DOHH2 (cell line): ENCODE measurements at regions not wholly inside any gene's neighbourhood (a gene's known extent, or its start where the extent isn't known, plus 50 kb on each side); places are given as distances from the start of the nearest gene placed in this dataset.

Experiments
- H3F3A ChIP-seq: fragments of 200-600 bp; sonication (generic), shearing (Covaris generic); 2 replicates; pipeline ENCODE4 v1.6.0; 2016; ENCODE audit warnings: antibody characterized with exemption, mild to moderate bottlenecking; ENCODE audit not compliant: control insufficient read depth, insufficient read depth
- H3K27ac ChIP-seq: fragments of 200-600 bp; sonication (generic); 2 replicates; pipeline ENCODE4 v1.5.1; 2014; ENCODE audit warnings: low read depth, mild to moderate bottlenecking, low read length, moderate library complexity
- H3K27me3 ChIP-seq: fragments of 200-600 bp; sonication (generic); 2 replicates; pipeline ENCODE4 v1.6.1; 2014; ENCODE audit warnings: mild to moderate bottlenecking, low read length, mixed read lengths; ENCODE audit not compliant: control insufficient read depth
- H3K36me3 ChIP-seq: fragments of 200-600 bp; sonication (generic); 2 replicates; pipeline ENCODE4 v1.6.1; 2014; ENCODE audit warnings: mild to moderate bottlenecking, low read length, moderate library complexity, mixed read lengths; ENCODE audit not compliant: control insufficient read depth
- H3K4me1 ChIP-seq: fragments of 200-600 bp; sonication (generic); 2 replicates; pipeline ENCODE4 v1.6.1; 2014; ENCODE audit warnings: mild to moderate bottlenecking, low read length, mixed read lengths; ENCODE audit not compliant: control insufficient read depth
- H3K4me2 ChIP-seq: fragments of 200-600 bp; sonication (generic); 2 replicates; pipeline ENCODE4 v1.6.0; 2014; ENCODE audit warnings: mild to moderate bottlenecking, low read length, moderate library complexity
- H3K4me3 ChIP-seq: fragments of 200-600 bp; sonication (generic); 2 replicates; pipeline ENCODE4 v1.5.1; 2014; ENCODE audit warnings: mild to moderate bottlenecking, low read length, mixed read lengths
- H3K79me2 ChIP-seq: fragments of 200-600 bp; sonication (generic); 2 replicates; pipeline ENCODE4 v1.6.1; 2014; ENCODE audit warnings: mild to moderate bottlenecking, low read length, mixed read lengths; ENCODE audit not compliant: control insufficient read depth
- H3K9me2 ChIP-seq: fragments of 200-600 bp; sonication (generic); replicated peaks from 2 replicates; pipeline ENCODE4 v1.6.1; 2014; ENCODE audit warnings: mild to moderate bottlenecking, low read length, mixed read lengths; ENCODE audit not compliant: control insufficient read depth
- H3K9me3 ChIP-seq: fragments of 200-600 bp; sonication (generic); 2 replicates; pipeline ENCODE4 v1.6.1; 2014; ENCODE audit warnings: antibody characterized with exemption, low read length, mixed read lengths; ENCODE audit not compliant: control insufficient read depth, insufficient read depth
- H4K20me1 ChIP-seq: fragments of 200-600 bp; sonication (generic); 2 replicates; pipeline ENCODE4 v1.6.0; 2014; ENCODE audit warnings: low read depth, mild to moderate bottlenecking, antibody characterized with exemption, low read length, moderate library complexity; ENCODE audit not compliant: control insufficient read depth, insufficient read depth
- EZH2phosphoT487 ChIP-seq: fragments of 200-600 bp; sonication (generic); IDR thresholded peaks from 2 replicates; pipeline ENCODE4 v1.6.1; 2017; ENCODE audit warnings: borderline replicate concordance, mild to moderate bottlenecking, antibody characterized with exemption, low read length, moderate library complexity, mixed read lengths
- TF ChIP-seq, protein P1 (sequence below): fragments of 200-600 bp; sonication (generic); IDR thresholded peaks from one replicate; pipeline ENCODE4 v1.5.1; 2014; ENCODE audit warnings: antibody characterized with exemption, mild to moderate bottlenecking, low read depth, low read length; ENCODE audit not compliant: poor library complexity, severe bottlenecking

DNA sequence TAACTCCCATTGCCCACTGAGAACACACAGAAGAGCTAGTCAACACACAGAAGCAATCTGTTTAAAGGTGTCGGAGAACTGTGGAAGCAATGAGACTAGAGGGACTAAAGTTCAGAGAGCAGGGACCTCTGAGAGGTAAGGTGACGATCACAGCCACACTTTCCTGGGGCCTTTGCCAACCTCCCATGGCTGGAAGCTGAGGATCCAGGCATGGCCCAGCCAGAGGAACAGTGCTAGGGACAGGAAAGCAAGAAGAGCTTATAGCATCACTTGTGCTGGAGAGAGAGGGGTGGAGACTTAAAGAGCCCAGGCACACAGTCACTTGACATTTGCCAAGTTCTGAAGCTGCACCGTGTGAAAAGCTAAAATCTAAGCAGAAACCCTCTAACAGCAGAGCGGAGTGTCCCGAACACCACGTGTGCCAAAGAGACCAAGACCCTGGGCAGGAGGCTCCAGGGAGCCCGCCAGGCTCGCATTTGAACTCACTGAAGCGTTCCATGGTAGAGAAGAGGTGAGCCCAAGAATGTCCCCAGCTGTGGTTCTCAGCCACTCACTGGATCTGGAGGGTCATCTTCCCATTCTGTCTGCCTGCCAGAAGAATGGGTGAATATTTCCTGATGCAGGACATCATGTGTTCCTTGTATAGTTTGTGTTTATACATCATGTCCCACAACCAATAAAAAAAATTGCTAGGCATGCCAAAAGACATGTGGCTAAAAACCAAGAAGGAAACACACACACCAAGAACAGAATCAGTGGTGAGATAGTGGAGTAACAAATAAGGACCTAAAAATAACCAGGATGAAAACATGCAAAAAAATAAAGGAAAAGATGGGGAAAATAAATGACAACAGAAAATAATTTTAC lies 174.0 kb upstream of the C14orf180 start:
- no peak for TF ChIP-seq EZH2phosphoT487
- TF ChIP-seq, protein P1, sequence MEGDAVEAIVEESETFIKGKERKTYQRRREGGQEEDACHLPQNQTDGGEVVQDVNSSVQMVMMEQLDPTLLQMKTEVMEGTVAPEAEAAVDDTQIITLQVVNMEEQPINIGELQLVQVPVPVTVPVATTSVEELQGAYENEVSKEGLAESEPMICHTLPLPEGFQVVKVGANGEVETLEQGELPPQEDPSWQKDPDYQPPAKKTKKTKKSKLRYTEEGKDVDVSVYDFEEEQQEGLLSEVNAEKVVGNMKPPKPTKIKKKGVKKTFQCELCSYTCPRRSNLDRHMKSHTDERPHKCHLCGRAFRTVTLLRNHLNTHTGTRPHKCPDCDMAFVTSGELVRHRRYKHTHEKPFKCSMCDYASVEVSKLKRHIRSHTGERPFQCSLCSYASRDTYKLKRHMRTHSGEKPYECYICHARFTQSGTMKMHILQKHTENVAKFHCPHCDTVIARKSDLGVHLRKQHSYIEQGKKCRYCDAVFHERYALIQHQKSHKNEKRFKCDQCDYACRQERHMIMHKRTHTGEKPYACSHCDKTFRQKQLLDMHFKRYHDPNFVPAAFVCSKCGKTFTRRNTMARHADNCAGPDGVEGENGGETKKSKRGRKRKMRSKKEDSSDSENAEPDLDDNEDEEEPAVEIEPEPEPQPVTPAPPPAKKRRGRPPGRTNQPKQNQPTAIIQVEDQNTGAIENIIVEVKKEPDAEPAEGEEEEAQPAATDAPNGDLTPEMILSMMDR = no peak
- no peak overlapping the region for H3K27ac ChIP-seq
- H3K4me3 ChIP-seq = no peak overlapping the region
- H3F3A ChIP-seq = no peaks in the 10 kb centered on the region
- H3K27me3 ChIP-seq = 0 out of 2 replicates have a peak, but pooled peaks cover 4% of the 10 kb centered on the region
- peaks cover 5% of the 10 kb centered on the region; the same call in 1 of the 2 replicates for H3K9me3 ChIP-seq
- H3K36me3 ChIP-seq = no peaks in the 10 kb centered on the region
- no peaks in the 10 kb centered on the region for H3K9me2 ChIP-seq
- no peak overlapping the region for H3K4me2 ChIP-seq
- H4K20me1 ChIP-seq = no peaks in the 10 kb centered on the region
- no peaks in the 10 kb centered on the region for H3K79me2 ChIP-seq
- H3K4me1 ChIP-seq = no peaks in the 10 kb centered on the region

GRCh38 chr14:104406831-104407230 lies 172.7 kb upstream of the C14orf180 start:
- H3K36me3 ChIP-seq = no peaks in the 10 kb centered on the region
- no peaks in the 10 kb centered on the region for H3K9me2 ChIP-seq
- H3K79me2 ChIP-seq = no peaks in the 10 kb centered on the region
- H4K20me1 ChIP-seq = no peaks in the 10 kb centered on the region
- H3K27ac ChIP-seq = no peak overlapping the region
- H3K4me3 ChIP-seq = no peak overlapping the region
- H3K9me3 ChIP-seq = peaks cover 5% of the 10 kb centered on the region; the same call in 1 of the 2 replicates
- TF ChIP-seq, protein P1 = no peak
- TF ChIP-seq EZH2phosphoT487 = no peak
- no peaks in the 10 kb centered on the region for H3F3A ChIP-seq
- H3K4me1 ChIP-seq = no peaks in the 10 kb centered on the region
- 0 out of 2 replicates have a peak, but pooled peaks cover 4% of the 10 kb centered on the region for H3K27me3 ChIP-seq
- no peak overlapping the region for H3K4me2 ChIP-seq

DNA sequence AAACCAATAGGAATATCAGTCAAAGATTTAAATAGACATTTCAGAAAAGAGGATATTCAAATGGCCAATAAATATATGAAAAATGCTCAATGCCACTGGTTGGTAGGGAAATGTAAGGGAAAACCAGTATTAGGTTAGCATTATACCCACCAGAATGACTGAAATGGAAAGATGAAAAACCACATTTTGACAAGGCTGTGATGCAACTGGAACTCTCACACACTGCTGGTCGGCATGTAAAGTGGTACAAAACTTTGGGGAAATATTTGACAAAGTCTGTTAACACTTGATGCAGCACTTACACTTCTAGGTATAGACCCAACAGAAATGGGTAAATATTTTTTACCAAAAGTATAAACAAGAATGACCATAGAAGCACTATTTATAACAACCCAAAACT lies 163.2 kb upstream of the C14orf180 start:
- H3K27me3 ChIP-seq = peaks cover 9% of the 10 kb centered on the region; the same call in 1 of the 2 replicates
- no peaks in the 10 kb centered on the region for H3K36me3 ChIP-seq
- TF ChIP-seq, protein P1 = no peak
- no peak for TF ChIP-seq EZH2phosphoT487
- H3K9me3 ChIP-seq = no peaks in the 10 kb centered on the region
- no peak overlapping the region for H3K4me3 ChIP-seq
- H3K79me2 ChIP-seq = no peaks in the 10 kb centered on the region
- H3K4me2 ChIP-seq = no peak overlapping the region
- no peaks in the 10 kb centered on the region for H3K9me2 ChIP-seq
- H3K27ac ChIP-seq = no peak overlapping the region
- H3F3A ChIP-seq = no peaks in the 10 kb centered on the region
- H3K4me1 ChIP-seq = no peaks in the 10 kb centered on the region
- H4K20me1 ChIP-seq = no peaks in the 10 kb centered on the region
